EH (cell line): ENCODE measurements at regions not wholly inside any gene's neighbourhood (a gene's known extent, or its start where the extent isn't known, plus 50 kb on each side); places are given as distances from the start of the nearest gene placed in this dataset.
"Not testable (repeated sequence)": the region's sequence is repeated elsewhere in the genome, so short reads cannot be mapped to it uniquely, and the experiment has no call there.

Source experiments
- DNase-seq: peaks from one replicate; pipeline ENCODE4 v3.0.0-alpha.2; 2015; ENCODE audit warnings: low read depth

DNA sequence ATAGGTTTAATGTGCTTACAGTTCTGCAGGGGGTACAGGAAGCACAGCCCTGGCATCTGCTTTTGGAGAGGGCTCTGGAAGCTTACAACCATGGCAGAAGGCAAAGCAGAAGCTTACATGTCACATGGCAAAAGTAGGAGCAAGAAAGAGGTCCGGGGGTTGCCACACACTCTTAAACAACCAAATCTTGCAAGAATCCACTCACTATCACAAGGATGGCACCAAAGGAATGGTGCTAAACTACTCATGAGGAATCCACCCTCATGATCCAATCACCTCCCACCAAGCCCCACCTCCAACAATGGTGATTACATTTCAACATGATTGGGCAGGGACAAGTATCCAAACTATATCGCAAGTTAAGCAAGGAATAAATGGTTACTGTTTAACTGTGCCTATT lies 255.8 kb upstream of the AVPR1A start:
- DNase-seq, result no peak

DNA sequence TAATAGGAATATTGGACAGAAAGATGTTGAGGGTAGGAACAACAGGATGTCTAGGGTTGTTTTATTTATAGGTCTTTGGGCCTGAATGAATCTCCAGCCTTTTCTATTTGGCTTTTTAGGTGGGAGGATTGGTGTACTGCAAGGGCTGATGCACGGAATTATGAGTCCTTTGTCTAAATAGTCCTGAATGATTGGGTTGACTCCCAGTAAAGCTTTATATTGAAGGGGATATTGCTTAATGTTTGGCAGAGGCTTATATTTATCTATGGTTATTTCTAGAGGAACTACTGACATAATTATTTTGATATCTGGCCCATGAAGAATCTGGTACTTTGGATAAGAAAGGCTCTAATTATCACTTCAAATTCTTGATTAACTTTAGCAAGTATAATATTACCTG lies 253.6 kb upstream of the AVPR1A start:
- no peak for DNase-seq

DNA sequence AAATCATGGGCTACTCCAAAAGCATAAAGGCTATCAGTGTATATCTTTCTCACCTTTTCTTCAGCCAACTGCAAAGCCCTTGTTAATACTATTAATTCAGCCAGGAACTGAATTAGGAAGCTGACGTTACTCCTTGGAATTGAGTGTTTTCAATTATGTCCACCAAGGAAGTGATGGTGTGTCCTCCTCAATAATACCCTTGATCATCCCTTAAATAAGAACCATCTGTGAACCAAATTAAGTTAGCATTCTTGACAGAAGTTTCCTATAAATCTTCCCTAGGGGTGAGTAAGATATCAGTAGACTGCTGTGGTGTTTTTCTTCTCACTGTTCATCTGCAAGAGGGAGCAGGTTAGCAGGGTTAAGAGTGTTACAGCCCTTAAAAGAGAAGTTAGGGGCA lies 252.3 kb upstream of the AVPR1A start:
- DNase-seq, result peak; percentile 6

DNA sequence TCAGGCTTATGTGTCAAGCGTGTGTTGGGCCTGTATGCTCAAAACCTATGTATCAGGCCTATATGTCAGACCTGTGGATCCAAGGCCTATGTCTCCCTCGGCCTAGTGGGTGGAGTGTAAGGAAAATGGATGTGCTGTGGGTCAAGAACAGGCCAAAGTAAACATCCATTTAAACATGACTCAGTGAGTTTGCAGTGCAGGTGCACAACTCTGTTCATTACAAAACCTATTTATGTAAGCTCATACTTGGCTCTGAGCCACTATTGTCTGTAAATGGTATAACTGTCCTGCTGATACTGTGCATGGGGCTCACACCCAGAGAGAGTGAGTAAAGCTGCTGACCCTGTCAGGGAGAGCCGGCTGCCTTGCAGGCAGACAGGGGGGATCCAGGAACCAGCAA lies 249.7 kb upstream of the AVPR1A start:
- no peak for DNase-seq

DNA sequence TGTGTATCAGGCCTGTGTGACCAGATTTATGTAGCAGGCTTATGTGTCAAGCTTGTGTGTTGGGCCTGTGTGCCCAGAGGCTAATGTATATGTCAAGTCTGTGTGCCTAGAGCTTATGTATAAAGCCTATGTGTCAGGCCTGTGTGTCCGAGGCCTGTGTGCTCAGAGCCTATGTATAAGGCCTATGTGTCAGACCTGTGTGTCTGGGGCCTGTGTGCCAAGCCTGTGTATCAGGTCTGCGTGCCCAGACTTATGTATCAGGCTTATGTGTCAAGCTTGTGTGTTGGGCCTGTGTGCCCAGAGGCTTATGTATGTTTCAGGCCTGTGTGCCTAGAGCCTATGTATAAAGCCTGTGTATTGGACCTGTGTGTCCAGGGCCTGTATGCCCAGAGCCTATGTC lies 249.3 kb upstream of the AVPR1A start:
- no peak for DNase-seq

DNA sequence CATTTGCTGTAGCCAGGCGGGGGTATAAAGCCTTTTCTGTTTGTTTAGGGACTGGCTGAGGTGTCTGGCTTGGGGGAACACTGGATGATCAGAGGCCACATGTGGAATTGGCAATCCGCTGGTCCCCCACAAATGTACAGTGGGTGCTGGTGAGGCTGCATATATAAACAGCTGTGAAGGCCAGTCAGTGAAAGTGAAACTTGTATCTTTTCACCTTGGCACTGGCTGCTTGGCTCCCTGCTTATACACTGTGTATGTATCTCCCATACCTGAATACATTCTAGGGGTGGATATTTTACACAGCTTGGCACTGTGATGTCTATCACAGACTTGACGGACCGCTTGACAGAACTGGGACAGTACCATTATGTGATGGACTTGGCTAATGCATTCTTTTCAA lies 246.8 kb upstream of the AVPR1A start:
- no peak for DNase-seq

DNA sequence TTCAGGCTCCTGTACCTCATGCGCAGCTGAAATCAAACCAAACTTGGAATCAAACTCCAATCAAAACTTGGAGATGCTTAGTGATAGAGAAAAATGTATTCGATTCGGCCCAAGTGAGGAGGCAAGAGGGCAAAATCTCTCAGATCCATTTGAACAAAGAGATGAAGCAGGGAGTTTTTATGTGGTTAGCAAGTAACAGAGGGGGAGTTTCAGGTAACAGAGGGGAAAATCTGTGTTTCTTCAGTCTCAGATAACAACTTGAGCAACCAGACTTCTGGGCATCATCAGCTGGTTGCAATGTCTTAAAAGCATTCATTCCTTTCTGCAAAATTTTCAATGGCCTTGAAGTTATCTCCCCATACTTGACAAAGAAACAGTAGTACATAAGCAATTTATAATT lies 245.1 kb upstream of the AVPR1A start:
- no peak for DNase-seq

DNA sequence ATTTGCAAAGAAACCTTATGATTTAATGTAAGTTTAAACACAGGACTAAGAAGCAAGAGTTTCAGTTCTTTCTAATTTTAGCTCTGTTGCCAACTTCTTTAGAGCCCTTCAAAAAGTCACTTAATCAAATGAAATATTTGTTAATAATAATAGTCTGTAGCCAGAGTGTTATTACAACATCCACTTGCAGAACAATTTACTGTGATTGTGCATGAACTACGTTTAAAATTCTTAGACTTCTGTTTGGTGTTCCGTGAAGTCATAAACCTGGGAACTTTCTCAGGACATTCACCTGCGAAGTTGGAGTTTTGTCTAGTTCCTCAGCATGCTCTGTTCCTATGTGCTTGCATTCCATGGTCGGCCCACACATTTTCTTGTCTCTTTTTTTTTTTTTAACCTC lies 244.0 kb upstream of the AVPR1A start:
- no peak for DNase-seq

DNA sequence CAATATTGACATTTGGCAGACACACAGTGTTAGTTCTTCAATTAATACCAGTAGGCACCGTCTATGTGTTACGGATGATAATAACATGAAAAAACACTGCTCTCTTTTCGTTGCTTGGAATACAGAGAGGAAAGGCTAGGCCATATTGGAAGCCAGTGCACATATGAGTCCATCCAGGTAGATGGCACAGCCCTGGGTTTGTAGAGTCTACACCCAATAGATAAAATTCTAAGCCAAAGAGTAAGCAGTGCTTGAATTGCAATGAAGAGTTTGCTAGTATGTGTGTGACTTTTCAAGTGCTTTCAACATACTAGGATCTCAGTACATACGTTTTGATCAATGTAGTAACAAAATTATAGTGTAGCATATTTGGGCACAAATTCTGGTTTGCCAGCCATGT lies 243.3 kb upstream of the AVPR1A start:
- DNase-seq, result no peak

DNA sequence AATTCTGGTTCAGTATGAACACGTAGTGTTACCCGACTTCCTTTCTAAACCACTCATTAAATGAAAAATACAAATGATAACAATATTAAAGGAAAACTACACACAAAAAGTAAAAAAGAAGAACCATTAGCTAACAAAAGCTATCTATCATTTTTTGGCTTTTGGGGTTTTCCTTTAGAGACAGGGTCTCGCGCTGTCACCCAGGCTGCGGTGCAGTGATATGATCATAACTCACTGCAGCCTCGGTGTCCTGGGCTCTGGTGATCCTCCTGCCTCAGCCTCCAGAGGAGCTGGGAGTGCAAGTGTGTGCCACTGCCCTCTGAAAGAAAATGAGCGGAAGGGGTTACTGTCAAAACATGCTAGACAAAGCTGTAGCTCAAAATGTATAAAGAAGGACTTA lies 238.2 kb upstream of the AVPR1A start:
- DNase-seq, result no peak

DNA sequence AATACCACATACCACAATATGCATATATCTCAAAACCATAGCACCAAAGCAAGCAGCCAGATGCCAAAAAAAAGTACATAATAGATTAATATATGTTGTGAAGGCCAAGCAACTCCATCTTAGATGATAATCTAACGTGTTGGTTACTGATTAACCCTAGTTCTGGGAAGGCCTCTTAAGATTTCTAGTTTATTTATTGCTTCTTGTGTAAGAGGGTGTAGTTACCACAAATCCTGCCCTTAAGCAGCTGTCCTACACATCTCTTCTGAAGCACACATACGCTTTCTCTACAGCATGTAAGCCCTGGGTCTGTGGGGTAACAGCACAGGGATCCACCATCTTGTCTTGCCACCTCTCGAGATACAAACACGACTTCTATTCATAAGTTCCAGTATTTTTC lies 236.8 kb upstream of the AVPR1A start:
- DNase-seq, result no peak

DNA sequence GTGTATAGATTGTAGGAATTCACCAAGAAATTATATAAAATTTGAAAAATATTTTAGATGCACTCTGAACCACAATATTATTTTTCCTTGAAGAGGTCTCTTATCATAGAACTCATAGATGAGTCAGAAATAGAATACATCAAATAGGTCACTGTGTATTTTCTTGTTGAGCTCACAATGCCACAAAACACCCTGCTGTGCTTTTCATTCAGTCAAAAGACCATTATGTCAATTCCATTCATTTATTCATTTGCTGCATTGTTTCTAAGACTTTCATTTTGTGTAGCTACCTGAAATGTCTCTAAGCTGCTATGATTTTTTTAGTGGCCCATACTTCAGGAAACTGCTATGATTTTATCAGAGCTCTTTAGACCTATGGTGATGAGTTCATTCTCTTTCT lies 231.9 kb upstream of the AVPR1A start:
- DNase-seq, result no peak

DNA sequence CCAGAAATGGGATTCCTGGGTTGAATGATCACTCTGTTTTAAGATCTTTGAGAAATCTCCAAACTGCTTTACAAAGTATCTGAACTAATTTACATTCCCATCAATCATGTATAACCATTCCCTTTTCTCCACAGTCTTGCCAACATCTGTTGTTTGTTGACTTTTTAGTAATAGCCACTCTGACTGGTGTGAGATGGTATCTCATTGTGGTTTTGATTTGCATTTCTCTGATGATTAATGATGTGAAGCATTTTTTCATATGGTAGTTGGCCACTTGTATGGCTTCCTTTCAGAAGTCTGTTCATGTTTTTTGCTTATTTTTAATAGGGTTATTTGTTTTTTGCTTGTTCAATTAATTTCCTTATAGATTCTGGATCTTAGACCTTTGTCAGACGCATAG lies 211.8 kb upstream of the AVPR1A start:
- peak; percentile 58 for DNase-seq

DNA sequence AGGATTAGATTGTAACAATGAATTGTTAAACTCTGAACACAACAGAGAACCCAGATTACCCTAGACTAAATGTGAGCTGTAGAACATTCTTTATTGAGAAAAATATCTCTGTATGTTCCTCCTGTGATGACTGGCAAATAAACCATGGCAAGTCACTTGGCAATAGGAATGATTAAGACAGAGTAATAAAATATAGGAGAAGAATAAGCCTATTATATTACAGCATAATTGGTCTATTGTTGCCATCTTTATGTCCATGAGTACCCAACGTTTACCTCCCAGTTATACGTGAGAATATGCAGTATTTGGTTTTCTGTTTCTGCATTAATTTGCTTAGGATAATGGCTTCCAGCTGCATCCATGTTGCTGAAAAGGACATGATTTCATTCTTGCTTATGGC lies 211.2 kb upstream of the AVPR1A start:
- no peak for DNase-seq

DNA sequence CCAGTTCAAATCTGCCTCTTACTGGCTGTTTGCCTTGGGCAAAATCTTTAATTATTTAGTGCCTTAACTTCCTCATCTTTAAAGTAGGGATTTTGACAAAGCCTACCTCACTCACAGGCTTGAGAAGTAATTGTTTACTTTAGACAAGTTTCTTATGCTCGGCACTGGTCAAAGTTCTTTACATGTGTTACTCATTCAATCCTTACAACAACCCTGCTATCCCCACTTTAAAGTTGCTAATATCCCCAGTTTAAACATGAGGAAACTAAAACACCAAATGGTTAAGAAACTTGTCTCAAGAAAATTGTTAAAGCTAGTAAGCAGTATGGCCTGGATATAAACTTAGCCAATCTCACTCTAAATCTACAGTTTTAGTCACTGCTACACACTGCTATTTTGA lies 204.0 kb upstream of the AVPR1A start:
- no peak for DNase-seq

DNA sequence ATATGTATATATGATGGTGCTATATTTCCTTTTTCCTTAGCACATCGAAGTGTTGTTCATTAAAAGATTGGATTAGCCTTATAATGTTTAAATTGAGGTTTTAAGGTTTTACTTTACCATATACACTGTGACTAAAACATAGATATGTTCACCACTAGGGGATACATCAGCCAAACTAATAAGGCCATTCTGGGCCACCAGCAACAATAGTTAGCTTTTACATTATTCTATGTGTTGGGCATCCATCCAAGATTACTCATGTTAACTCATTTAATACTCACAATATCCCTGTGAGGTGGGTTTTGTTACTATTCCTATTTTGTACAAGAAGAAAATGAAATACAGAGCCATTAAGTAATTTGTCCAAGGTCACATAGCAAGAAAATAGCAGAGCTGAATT lies 202.6 kb upstream of the AVPR1A start:
- DNase-seq, result peak; percentile 1

DNA sequence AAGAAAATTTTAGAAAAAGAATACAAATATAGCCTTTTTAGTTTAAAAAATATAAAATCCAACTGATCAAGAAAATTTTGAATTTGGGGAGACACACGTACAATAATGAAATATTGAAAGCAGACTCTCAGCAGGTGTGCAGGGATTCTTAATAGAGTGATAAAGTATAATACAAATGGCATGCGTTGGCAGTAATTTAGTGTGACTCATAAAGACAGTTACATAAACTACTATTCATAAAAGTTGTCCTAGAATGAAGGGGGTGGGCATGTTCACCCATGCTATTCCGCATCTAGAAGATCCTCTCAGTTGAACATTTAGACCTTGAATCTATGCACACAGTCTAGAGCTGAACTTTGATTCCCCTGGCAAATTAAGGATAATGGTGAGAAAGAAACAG lies 200.4 kb upstream of the AVPR1A start:
- no peak for DNase-seq

DNA sequence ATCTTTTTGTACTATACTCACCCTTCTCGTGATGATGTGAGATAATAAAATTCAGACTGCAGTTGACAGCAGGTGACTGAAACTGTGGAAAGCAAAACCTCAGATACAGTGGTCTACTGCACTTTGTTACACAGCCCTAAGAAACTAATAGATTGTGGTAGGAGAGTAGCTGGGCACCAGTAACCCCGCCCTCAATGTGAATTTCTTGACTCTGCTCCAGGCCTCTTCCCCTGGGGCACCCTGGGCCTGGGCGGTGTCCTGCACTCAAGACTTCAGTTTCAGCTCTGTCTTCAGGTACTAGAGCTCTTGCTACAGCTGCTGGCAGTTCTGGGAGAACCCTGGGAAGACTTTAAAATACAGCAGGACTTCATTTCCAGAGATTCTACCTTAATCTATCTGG lies 197.6 kb upstream of the AVPR1A start:
- no peak for DNase-seq

DNA sequence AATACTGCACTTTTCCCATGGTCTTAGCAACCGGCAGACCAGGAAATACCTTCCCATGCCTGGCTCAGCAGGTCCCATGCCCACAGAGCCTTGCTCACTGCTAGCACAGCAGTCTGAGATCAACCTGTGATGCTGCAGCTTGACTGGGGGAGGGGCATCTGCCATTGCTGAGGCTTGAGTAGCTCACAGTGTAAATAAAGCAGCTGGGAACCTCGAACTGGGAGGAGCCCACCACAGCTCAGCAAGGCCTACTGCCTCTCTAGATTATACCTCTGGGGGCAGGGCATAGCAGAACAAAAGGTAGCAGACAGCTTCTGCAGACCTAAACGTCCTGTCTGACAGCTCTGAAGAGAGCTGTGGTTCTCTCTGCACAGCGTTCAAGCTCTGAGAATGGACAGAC lies 186.2 kb upstream of the AVPR1A start:
- not testable (repeated sequence) for DNase-seq

DNA sequence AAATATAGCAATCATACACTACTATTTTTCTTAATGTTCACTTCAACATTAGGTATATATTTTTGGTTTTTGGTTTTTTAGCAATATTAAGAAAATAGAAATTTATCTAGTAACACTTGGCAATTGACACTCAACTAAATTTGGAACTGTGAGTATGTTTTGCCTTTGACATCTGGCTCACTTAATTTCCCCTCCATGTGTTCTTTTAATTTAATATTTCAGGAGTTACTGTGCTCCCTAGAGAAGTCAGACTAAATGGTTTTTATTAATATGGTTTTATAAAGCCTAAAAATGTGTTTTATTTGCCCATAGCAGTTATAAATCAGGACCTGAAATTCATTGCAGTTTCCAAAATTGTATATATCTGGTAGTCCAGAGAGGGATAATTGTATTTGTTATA lies 175.3 kb upstream of the AVPR1A start:
- DNase-seq, result no peak

DNA sequence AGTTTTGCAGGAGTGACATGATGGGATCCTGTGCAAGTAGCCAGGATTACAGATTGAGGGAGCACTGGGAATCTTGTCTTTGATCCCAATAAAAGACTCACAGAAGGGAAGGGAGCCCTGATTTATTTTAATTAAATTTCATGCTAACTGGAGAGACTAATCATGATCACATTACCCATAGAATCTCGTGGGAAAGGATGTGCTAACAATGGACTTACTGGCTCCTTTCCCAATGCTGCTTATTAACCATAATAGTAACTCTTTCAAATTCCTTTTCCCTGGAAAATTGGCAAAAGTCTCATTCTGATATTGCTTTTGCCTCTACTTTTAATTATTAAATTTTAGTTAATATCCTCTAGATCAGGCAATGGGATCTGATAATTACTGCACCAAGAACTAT lies 174.8 kb upstream of the AVPR1A start:
- DNase-seq, result no peak

DNA sequence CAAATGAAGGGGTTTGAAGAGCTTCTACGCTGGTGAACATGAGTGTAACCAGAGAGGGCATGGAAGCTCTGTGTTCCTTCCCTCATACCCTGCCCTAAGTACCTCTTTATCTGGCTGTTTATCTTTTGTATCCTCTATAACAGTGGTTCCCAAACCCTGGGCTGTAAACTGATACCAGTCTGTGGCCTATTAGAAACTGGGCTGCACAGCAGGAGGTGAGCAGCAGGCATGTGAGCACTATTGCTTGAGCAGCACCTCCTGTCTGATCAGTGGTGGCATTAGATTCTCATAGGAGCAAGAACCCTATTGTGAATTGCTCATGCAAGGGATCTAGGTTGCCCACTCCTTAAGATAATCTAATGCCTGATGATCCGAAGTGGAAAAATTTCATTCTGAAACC lies 172.9 kb upstream of the AVPR1A start:
- no peak for DNase-seq

DNA sequence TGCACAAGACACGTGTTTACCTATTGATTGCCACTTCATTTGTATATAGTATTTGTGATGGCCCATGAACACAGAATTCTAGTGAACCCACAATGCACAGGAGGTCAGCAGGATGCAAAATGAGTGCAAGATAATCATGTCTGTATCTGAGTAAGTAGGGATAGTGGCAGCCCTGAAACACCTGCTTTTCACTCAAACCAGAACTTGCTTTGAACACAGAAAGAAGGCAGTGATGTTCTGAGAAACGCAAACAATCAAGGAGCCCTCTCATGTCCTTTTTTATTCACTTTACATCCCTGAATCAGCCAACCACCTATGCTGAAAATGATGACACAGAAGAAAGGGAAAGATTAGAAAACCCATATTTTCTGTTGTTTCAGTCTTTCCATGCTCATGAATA lies 170.4 kb upstream of the AVPR1A start:
- no peak for DNase-seq

DNA sequence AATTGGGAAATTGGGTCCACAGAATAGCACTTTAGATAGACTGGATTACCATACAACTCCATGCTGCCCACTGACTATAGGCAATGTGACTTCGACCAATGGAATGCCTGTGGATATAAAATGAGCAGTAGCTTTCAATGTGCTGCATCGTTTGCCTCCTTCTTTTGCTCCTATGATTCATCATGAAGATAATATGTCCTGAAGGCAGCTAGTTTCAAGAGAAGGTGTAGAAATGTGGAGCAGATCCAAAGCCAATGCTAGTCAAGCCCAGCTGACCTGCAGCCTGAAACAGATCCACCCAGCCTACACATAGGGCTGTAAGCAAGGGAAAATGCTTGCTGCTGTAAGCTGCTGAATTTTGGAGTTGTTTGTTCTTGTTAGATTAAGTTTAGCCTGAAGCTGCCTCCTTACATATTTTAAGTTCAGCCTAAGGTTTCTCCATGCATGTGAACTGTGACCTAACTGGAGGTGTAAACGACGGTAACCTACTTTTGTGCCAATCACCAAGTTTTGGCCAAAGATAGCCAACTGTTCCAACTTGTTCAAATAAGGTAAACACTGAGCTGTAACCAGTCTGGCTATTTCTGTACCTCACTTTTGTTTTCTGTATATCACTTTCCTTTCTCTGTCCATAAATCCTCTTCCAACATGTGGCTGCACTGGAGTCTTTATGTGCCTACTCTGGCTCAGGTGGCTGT lies 169.1 kb upstream of the AVPR1A start:
- DNase-seq, result peak; percentile 12

DNA sequence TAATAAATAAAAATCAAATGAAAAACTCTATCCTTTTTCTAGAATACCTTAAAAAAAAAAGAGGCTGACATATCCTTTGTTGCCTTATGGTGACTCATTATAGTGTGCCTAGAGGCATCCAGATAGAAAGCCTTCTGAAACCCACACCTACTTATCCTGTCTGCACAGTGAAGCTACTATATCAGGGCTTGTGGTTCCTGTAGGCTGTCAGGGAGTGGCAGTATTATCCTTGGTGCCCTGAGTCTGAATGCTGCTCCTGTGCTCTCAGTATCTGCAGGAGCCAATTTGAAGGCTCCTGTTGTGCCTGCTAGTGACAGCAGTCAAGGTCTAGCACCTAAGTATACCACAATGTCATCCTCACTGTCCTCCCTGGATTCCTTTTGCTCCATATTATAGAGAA lies 168.4 kb upstream of the AVPR1A start:
- peak; percentile 3 for DNase-seq
